HG03097 (cell line): ENCODE measurements at regions not wholly inside any gene's neighbourhood (a gene's known extent, or its start where the extent isn't known, plus 50 kb on each side); places are given as distances from the start of the nearest gene placed in this dataset.

ENCODE experiments used
- ATAC-seq: cut with Tn5 transposase; IDR thresholded peaks from one replicate; pipeline ENCODE4 v1.9.1; 2021; ENCODE audit not compliant: unreplicated experiment, low FRiP score

DNA sequence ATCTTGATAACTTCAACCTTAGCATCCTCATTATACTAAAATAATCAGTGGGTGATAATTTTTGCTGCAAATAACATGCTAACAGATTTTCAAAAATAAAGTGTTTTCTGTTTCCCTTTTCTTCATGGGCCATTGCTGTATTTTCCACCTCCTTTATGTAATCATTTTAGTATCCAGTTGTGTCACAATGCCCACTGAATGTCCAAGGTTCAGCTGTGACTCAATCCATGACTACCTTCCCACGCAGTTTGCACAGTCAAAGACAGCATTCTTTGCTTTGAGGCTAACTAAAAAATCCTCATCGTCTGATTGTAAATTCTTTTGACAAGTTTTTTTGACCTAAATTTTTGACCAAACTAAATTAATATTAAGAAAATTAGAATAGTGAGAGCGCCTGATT, 474.1 kb downstream of the FLRT2 start:
- no peak for ATAC-seq

- no peak for ATAC-seq
These were observed 466.6 kb downstream of the FLRT2 start for GRCh38 chr14:85996551-85996950.

DNA sequence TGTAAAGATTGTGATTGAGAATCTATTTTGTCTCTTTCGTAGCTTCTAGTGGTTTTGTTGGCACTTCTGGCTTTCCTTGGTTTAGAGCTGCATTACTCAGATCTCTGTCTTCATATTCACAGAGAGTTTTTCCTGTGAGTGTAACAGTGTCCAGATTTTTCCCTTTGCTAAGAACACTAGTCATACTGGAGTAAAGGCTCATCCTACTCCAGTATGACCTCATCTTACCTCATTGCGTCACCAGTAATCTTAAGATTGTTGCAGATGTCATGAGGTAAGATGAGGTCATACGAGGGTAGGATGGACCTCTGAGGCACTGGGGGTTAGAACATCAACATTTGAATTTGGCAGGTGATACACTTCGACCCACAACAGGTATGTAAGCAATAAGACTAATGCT, 461.2 kb downstream of the FLRT2 start:
- ATAC-seq, result no peak

GRCh38 chr14:85987907-85988306, 458.0 kb downstream of the FLRT2 start:
- ATAC-seq, result no peak

DNA sequence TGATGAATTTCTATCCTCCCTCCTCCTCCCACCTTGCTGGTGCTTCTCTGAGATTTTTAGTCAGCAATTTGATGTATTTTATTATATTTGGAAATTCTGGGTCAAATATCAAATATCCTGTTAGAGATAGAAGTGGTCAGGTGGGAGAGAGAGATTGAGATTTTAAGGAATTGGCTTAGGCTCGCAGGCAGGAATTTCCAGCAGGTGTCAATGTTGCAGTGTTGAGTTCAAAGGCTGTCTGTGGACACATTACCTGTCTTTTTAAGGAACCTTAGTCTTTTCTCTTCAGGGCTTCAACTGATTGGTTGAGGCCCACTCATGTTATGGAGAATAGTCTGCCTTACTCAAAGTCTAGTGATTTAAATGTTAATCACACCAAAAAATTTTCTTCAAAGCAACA, 457.3 kb downstream of the FLRT2 start:
- ATAC-seq, result no peak

DNA sequence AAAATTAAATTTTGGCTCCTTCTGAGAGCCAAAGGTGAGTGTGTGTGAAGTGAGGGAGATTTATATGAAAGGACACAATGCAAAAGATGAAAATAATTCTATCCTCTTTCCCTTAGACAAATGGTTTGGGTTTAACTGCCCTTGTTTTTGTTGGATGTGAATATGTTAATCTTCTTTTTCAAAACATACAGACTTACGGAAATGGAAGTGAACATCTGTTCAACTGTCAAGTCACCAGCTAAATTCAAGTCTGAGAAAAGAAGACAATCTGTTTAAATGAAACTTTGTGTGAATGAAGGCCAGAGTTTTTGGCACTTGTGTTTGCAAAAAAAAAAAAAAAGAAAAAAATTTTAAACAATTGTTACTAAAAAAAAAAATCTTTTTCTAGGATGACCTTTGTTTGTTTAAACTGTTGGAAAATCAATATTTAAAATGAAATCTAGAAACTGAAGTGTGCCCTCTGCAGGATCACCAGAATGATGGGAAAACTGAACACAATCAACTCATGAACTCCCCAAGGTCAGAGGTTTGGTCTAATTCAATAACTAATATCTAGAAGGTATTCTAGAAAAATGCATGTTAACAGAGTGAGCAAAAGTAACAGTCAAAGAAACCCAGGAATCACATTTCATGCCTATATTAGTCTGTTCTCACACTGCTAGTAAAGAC, 448.8 kb downstream of the FLRT2 start:
- ATAC-seq, result no peak

DNA sequence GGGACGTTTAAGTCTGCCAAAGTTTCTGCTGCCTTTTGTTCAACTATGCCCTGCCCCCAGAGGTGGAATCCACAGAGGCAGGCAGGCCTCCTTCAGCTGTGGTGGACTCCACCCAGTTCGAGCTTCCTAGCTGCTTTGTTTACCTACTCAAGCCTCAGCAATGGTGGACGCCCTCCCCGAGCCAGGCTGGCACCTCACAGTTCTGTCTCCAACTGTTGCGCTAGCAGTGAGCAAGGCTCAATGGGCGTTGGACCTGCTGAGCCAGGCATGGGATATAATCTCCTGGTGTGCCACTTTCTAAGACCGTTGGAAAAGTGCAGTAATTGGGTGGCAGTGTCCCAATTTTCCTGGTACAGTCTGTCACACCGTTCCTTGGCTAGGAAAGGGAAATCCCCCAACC, 444.7 kb downstream of the FLRT2 start:
- ATAC-seq, result no peak

DNA sequence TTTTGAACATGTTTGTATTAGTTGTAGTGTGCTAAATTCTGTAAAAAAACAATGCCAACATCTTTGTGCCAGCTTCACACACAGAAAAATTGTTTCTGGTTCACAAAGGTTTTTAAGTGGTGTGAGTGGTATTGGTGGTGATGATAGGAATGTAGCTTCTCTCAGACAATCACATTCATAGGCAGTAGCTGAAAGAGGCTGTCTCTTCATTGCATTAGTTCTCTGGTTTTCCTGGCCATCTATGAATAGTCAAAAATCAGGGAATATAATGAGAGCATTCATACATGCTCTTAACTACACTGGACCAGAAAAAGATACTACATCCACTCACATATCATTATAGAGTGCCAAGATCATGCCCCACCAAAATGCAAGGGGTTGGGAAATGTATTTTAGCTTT, 433.5 kb downstream of the FLRT2 start:
- no peak for ATAC-seq

DNA sequence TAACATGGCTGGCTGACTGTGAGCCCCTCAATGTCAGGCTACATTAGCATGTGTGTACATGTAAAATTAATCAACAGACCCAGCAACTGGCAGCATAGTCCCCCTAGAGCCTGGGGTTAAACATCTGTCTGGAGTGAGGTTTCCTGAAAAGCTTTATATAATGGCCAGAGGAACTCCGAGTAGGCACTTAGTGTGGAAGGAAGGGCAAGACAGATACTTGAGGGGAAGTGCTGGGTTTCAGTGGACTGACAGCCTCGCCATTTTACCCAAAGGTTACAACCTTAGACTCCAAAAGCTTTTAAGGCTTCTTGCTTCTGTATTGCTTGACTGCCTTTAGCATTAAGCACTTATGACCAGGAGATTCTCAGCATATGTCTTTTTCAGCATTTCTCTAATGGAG, 430.8 kb downstream of the FLRT2 start:
- ATAC-seq, result no peak

DNA sequence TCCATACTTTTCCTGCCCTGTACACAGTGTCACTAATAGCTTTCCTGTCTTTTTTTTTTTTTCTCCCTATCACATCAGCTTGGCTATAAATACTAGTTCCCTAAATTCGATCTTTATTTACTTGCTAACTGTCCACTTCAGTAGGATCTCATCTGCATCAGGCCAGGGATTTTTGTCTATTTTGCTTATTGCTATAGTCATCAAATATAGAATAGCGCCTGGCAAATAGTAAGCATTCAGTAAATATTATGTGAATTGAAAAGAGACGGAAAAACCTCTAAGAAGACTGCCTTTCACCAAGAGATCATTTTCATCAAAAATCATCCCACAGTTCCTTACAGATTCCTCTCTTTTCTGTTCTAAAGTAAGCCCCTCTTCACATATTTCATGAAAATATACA, 429.1 kb downstream of the FLRT2 start:
- ATAC-seq, result no peak

GRCh38 chr14:85958069-85958468, 428.1 kb downstream of the FLRT2 start:
- no peak for ATAC-seq

DNA sequence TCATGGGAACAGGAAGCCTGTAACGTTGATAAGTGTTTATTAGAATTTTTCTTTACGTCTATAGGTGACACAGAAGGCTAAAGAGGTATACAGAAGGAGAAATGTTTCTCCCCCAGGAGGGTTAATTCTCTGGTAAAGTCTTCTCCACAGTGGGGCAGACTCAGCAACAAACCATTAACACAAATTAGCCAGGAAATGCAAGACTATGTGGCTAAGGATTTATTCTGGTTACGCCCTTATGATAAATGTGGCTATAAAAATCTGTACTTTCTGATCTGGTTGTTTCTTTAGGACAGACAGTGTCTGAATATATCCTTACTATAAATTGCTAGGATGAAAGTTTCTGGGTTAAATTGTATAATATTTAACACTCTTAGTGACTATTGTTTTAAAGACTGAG, 423.3 kb downstream of the FLRT2 start:
- no peak for ATAC-seq

- no peak for ATAC-seq
These were observed 418.2 kb downstream of the FLRT2 start for GRCh38 chr14:85948153-85948552.

- ATAC-seq, result no peak
These were observed 417.7 kb downstream of the FLRT2 start for GRCh38 chr14:85947461-85948139.

GRCh38 chr14:85943192-85943591, 413.2 kb downstream of the FLRT2 start:
- no peak for ATAC-seq

- ATAC-seq, result peak; percentile 39
These were observed 404.9 kb downstream of the FLRT2 start for GRCh38 chr14:85934886-85935254.

DNA sequence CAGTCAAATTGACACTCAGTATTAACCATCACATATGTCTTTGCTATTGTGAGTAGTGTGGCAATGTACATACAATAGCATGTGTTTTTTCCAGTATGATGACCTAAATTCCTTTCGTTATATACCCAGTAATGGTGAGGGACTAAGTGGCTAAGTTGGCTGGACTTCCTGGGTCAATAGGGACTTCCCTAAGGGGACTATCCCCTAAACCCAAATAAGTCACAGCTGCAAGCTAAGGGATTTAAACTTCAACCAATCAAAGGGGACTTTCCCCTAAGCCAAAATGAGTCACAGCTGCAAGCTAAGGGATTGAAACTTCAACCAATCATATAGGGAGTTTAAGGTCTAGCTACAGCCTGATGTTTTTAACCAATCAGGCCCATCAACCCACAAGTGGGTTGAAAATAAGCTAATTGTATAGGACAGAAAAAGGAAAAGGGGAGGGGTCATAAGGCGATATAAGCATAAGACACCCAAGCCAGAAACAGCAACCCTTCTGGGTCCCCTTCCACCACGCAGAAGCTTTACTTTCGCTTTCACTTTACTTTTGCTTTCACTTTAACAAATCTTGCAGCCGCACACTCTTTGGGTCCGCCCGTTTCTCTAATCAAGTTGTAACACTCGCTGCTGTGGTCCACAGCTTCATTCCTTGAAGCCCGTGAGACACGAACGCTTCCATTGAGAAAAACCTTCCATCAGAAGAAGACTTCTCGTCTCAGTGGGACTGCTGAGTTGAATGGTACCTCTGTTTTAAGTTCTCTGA, 404.4 kb downstream of the FLRT2 start:
- peak; percentile 98 for ATAC-seq

- ATAC-seq, result no peak
These were observed 391.3 kb downstream of the FLRT2 start for GRCh38 chr14:85921241-85921640.

- ATAC-seq, result no peak
These were observed 387.8 kb downstream of the FLRT2 start for GRCh38 chr14:85917716-85918115.

DNA sequence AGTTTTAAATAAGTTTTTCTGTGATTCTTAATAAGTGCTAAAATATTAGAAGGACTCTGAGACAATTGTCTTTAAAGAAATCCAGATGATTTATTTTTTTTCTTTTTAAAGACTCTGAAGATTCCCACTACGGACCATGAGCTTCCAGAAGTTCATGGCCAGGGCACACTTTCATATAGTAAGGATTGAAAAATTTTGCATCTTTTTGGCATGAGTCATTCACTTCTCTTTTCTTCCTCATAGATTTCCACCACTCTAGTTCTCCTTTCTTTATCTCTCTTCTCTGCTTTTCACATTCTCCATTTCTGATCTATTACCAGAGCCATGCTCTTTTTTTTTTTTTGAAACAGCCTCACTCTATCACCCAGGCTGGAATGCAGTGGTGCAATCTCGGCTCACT, 385.8 kb downstream of the FLRT2 start:
- no peak for ATAC-seq

DNA sequence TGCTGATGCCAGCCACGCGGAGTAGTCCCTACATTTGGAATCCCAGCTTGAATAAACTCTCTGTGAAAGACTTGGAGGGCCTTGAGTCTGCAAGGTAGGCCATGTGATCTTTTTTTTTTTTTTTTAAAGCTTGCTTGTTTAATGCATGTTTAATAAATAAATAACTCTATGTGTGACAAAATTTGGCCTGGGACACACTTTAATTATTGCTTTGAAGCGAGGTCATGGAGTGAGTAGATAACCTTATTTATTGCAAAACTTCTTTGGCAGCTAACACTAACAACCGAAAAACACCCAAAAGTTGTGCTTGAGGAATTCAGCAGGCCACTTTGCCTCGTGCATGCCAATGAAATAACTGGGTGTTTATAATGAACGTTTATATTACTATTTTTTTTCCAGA, 382.2 kb downstream of the FLRT2 start:
- ATAC-seq, result no peak

- no peak for ATAC-seq
These were observed 381.1 kb downstream of the FLRT2 start for GRCh38 chr14:85911044-85911443.
